ENCODE measurements at regions not wholly inside any gene's neighbourhood (a gene's known extent, or its start where the extent isn't known, plus 50 kb on each side); places are given as distances from the start of the nearest gene placed in this dataset.

- TF ChIP-seq, protein P1, sequence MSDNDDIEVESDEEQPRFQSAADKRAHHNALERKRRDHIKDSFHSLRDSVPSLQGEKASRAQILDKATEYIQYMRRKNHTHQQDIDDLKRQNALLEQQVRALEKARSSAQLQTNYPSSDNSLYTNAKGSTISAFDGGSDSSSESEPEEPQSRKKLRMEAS (IDR thresholded peaks at IDR 0.05) = no peak
- no peak for TF ChIP-seq MYC (IDR thresholded peaks at IDR 0.05; ENCODE audit: borderline replicate concordance, low read length)
- TF ChIP-seq HOXA7 (CRISPR knock-in tag; IDR thresholded peaks at IDR 0.05) = no peak
- no peak for TF ChIP-seq CTCF (IDR thresholded peaks at IDR 0.05)
- TF ChIP-seq POLR2A (IDR thresholded peaks at IDR 0.05; ENCODE audit: low read length) = no peak
- TF ChIP-seq POLR2AphosphoS2 (conservative IDR thresholded peaks at IDR 0.05; ENCODE audit: low read length) = no peak
- TF ChIP-seq RARB (CRISPR knock-in tag; IDR thresholded peaks at IDR 0.05) = no peak
- TF ChIP-seq ELK1 (IDR thresholded peaks at IDR 0.05; ENCODE audit: low read depth, low read length) = no peak
- TF ChIP-seq, protein P2, sequence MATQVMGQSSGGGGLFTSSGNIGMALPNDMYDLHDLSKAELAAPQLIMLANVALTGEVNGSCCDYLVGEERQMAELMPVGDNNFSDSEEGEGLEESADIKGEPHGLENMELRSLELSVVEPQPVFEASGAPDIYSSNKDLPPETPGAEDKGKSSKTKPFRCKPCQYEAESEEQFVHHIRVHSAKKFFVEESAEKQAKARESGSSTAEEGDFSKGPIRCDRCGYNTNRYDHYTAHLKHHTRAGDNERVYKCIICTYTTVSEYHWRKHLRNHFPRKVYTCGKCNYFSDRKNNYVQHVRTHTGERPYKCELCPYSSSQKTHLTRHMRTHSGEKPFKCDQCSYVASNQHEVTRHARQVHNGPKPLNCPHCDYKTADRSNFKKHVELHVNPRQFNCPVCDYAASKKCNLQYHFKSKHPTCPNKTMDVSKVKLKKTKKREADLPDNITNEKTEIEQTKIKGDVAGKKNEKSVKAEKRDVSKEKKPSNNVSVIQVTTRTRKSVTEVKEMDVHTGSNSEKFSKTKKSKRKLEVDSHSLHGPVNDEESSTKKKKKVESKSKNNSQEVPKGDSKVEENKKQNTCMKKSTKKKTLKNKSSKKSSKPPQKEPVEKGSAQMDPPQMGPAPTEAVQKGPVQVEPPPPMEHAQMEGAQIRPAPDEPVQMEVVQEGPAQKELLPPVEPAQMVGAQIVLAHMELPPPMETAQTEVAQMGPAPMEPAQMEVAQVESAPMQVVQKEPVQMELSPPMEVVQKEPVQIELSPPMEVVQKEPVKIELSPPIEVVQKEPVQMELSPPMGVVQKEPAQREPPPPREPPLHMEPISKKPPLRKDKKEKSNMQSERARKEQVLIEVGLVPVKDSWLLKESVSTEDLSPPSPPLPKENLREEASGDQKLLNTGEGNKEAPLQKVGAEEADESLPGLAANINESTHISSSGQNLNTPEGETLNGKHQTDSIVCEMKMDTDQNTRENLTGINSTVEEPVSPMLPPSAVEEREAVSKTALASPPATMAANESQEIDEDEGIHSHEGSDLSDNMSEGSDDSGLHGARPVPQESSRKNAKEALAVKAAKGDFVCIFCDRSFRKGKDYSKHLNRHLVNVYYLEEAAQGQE (IDR thresholded peaks at IDR 0.05) = no peak
- TF ChIP-seq PHF8 (IDR thresholded peaks at IDR 0.05; ENCODE audit: borderline replicate concordance, low read depth) = no peak
- TF ChIP-seq RCOR1 (IDR thresholded peaks at IDR 0.05; ENCODE audit: low read depth, low read length) = no peak
These were observed 422.4 kb downstream of the NPIPA8 start for GRCh38 chr16:17914168-17914567.
